B cell (primary cell): ENCODE measurements at regions not wholly inside any gene's neighbourhood (a gene's known extent, or its start where the extent isn't known, plus 50 kb on each side); places are given as distances from the start of the nearest gene placed in this dataset.

Source experiments
- ATAC-seq: fragments of 200-7000 bp; cut with Tn5 transposase; one replicate; pipeline ENCODE4 v1.10.0; 2021; ENCODE audit warnings: low read depth, mild to moderate bottlenecking, moderate number of reproducible peaks, moderate library complexity
- CTCF ChIA-PET: fragments of 350-600 bp; sonication (Branson Sonifier 250); formaldehyde crosslinking; loops from one replicate; lab custom pipeline; 2021; ENCODE audit warnings: antibody characterized with exemption, inconsistent platforms; lab: Charles Lee
- POLR2A ChIA-PET: fragments of 350-600 bp; sonication (Branson Sonifier 250); formaldehyde crosslinking; loops from one replicate; lab custom pipeline; 2021; ENCODE audit warnings: antibody characterized with exemption; lab: Charles Lee
- DNase-seq: peaks from one replicate; pipeline ENCODE4 v3.0.0; 2013
- H2AFZ ChIP-seq: 2 replicates; pipeline ENCODE4 v1.6.1; 2012; ENCODE audit warnings: mild to moderate bottlenecking, low read depth, low read length; ENCODE audit not compliant: insufficient read depth, poor library complexity, severe bottlenecking
- H3K27ac ChIP-seq, 2 donors: 1 replicate in 1 of 2; 2 replicates in 1 of 2; pipeline ENCODE4 v1.5.1; 2012 to 2013; ENCODE audit warnings: low read length in 2 of 2, mild to moderate bottlenecking in 2 of 2, moderate library complexity in 1 of 2
- H3K27me3 ChIP-seq, 4 experiments: fragments of 200-600 bp in 1 of 4; sonication (generic) in 1 of 4; replicated peaks in 1 of 4; 1 replicate in 2 of 4; 2 replicates in 2 of 4; pipeline versions ENCODE4 v1.6.1 to v1.7.0; 2013 to 2016; ENCODE audit warnings: low read length in 3 of 4, mild to moderate bottlenecking in 2 of 4, mixed read lengths in 1 of 4, moderate library complexity in 1 of 4; ENCODE audit not compliant: insufficient read depth in 4 of 4, control insufficient read depth in 3 of 4; ENCODE audit errors: control extremely low read depth in 1 of 4
- H3K36me3 ChIP-seq, 2 experiments: replicated peaks in 1 of 2; 1 replicate in 1 of 2; 2 replicates in 1 of 2; pipeline versions ENCODE4 v1.6.1 to v1.7.1; 2013; ENCODE audit warnings: low read length in 1 of 2; ENCODE audit not compliant: insufficient read depth in 2 of 2, control insufficient read depth in 1 of 2; ENCODE audit errors: control extremely low read depth in 1 of 2, extremely low read depth in 1 of 2
- H3K4me1 ChIP-seq, 2 donors: fragments of 200-600 bp in 1 of 2; sonication (generic) in 1 of 2; 1 replicate in 1 of 2; 2 replicates in 1 of 2; pipeline versions ENCODE4 v1.5.1 to v1.6.1; 2013 to 2017; ENCODE audit warnings: low read length in 2 of 2; ENCODE audit not compliant: control insufficient read depth in 2 of 2, insufficient read depth in 2 of 2
- H3K4me2 ChIP-seq: replicated peaks from 2 replicates; pipeline ENCODE3; 2012; ENCODE audit warnings: mild to moderate bottlenecking, low read depth, low read length; ENCODE audit not compliant: poor library complexity, severe bottlenecking
- H3K4me3 ChIP-seq, 5 experiments: fragments of 200-600 bp in 1 of 5; sonication (generic) in 1 of 5; 1 replicate in 3 of 5; 2 replicates in 2 of 5; pipeline versions ENCODE4 v1.5.1 to v1.7.0; 2011 to 2016; ENCODE audit warnings: low read length in 4 of 5, mild to moderate bottlenecking in 4 of 5, low read depth in 2 of 5, control low read depth in 1 of 5, moderate library complexity in 1 of 5; ENCODE audit not compliant: insufficient read depth in 1 of 5; ENCODE audit errors: control extremely low read depth in 1 of 5, extremely low read depth in 1 of 5
- H3K79me2 ChIP-seq: fragments of 200-600 bp; sonication (generic); one replicate; pipeline ENCODE4 v1.6.0; 2016; ENCODE audit warnings: low read length; ENCODE audit not compliant: control insufficient read depth, insufficient read depth
- H3K9ac ChIP-seq: fragments of 200-600 bp; sonication (generic); 2 replicates; pipeline ENCODE4 v1.6.1; 2017; ENCODE audit warnings: mild to moderate bottlenecking, low read length, moderate library complexity
- H3K9me3 ChIP-seq, 3 donors: one replicate each; pipeline versions ENCODE4 v1.6.1 to v1.7.1; 2013; ENCODE audit warnings: low read length in 2 of 3; ENCODE audit not compliant: control insufficient read depth in 2 of 3, insufficient read depth in 1 of 3; ENCODE audit errors: control extremely low read depth in 1 of 3
- H4K20me1 ChIP-seq: 2 replicates; pipeline ENCODE4 v1.6.0; 2012; ENCODE audit warnings: mild to moderate bottlenecking, low read length; ENCODE audit not compliant: insufficient read depth, control insufficient read depth, poor library complexity, severe bottlenecking
- H3K27ac Mint-ChIP-seq: one replicate; pipeline ENCODE4 v1.8.0; 2021; ENCODE audit warnings: mixed read lengths
- H3K27me3 Mint-ChIP-seq: one replicate; pipeline ENCODE4 v1.8.0; 2021; ENCODE audit warnings: mixed read lengths
- H3K4me1 Mint-ChIP-seq: one replicate; pipeline ENCODE4 v1.8.0; 2021; ENCODE audit warnings: mixed read lengths
- H3K4me3 Mint-ChIP-seq: one replicate; pipeline ENCODE4 v1.8.0; 2021; ENCODE audit warnings: mixed read lengths
- H3K9me3 Mint-ChIP-seq: one replicate; pipeline ENCODE4 v1.8.0; 2022; ENCODE audit warnings: mixed read lengths; ENCODE audit not compliant: insufficient read depth
- CTCF ChIP-seq: fragments of 200-600 bp; IDR thresholded peaks from one replicate; pipeline ENCODE4 v1.8.0; 2022; ENCODE audit warnings: antibody characterized with exemption, mild to moderate bottlenecking
- EZH2 ChIP-seq: IDR thresholded peaks from 2 replicates; pipeline ENCODE4 v1.6.1; 2012; ENCODE audit warnings: borderline replicate concordance, low read depth, mild to moderate bottlenecking, moderate library complexity, low read length; ENCODE audit not compliant: insufficient read depth, poor library complexity, severe bottlenecking
- WGBS: methylation state at CpG from one replicate; pipeline ENCODE4 v1.1.5; 2013; ENCODE audit warnings: missing lambda C conversion rate; ENCODE audit not compliant: insufficient coverage; 5-methylcytosine and 5-hydroxymethylcytosine counted together
- intact Hi-C: fragments of 100-400 bp; cut with micrococcal nuclease; formaldehyde crosslinking; loops from one replicate; pipeline ENCODE4 v1.10.0; 2022

- no peaks in the 10 kb centered on the region for H3K4me1 ChIP-seq
- no peak overlapping the region for H3K9ac ChIP-seq
- H3K4me2 ChIP-seq = no peak overlapping the region
- Mint-ChIP-seq H3K4me3 (no peak overlapping the region), H3K9me3 (no peaks in the 10 kb centered on the region), H3K4me1 (no peaks in the 10 kb centered on the region), H3K27me3 (no peaks in the 10 kb centered on the region), H3K27ac (no peak overlapping the region)
- H3K36me3 ChIP-seq = no peaks in the 10 kb centered on the region
- H3K27me3 ChIP-seq = no peaks in the 10 kb centered on the region
- DNase-seq (no peak), ATAC-seq (no peak)
- CTCF ChIA-PET = no interaction called here
- peaks cover 0 to 5% (median 0%) of the 10 kb centered on the region in 3 donors for H3K9me3 ChIP-seq
- H4K20me1 ChIP-seq = no peaks in the 10 kb centered on the region
- POLR2A ChIA-PET = no interaction called here
- H2AFZ ChIP-seq = no peak overlapping the region
- H3K27ac ChIP-seq = no peak overlapping the region
- intact Hi-C loops = no loop called here
- TF ChIP-seq EZH2 (no peak), CTCF (no peak)
- WGBS = 91% methylated on average over 12 of the region's 12 CpGs
- no peaks in the 10 kb centered on the region for H3K79me2 ChIP-seq
- no peak overlapping the region for H3K4me3 ChIP-seq
Observed at GRCh38 chr10:43879742-43880141, 231.1 kb upstream of the ZNF32 start.

- no peak overlapping the region for H3K27ac Mint-ChIP-seq
Observed at GRCh38 chr10:43879162-43879561, 230.5 kb upstream of the ZNF32 start.

More at GRCh38 chr10:43879162-43879561, 230.5 kb upstream of the ZNF32 start:
- Mint-ChIP-seq H3K4me3 (no peak overlapping the region), H3K9me3 (no peaks in the 10 kb centered on the region), H3K4me1 (no peaks in the 10 kb centered on the region), H3K27me3 (peaks cover 5% of the 10 kb centered on the region)
- H3K9me3 ChIP-seq = peaks cover 0 to 5% (median 0%) of the 10 kb centered on the region in 3 donors
- no peak overlapping the region for H2AFZ ChIP-seq
- no peaks in the 10 kb centered on the region for H4K20me1 ChIP-seq
- ATAC-seq (no peak), DNase-seq (no peak)
- no peak overlapping the region for H3K4me3 ChIP-seq
- WGBS = 97% methylated on average over 7 of the region's 7 CpGs
- H3K27ac ChIP-seq = no peak overlapping the region
- H3K36me3 ChIP-seq = no peaks in the 10 kb centered on the region
- H3K9ac ChIP-seq = no peak overlapping the region
- ChIA-PET POLR2A (no interaction called here), CTCF (no interaction called here)
- H3K79me2 ChIP-seq = no peaks in the 10 kb centered on the region
- H3K4me2 ChIP-seq = no peak overlapping the region
- H3K27me3 ChIP-seq = no peaks in the 10 kb centered on the region
- no peak for TF ChIP-seq EZH2
- TF ChIP-seq CTCF = no peak
- no peaks in the 10 kb centered on the region for H3K4me1 ChIP-seq
- intact Hi-C loops = no loop called here
